ENCODE measurements at regions not wholly inside any gene's neighbourhood (a gene's known extent, or its start where the extent isn't known, plus 50 kb on each side); places are given as distances from the start of the nearest gene placed in this dataset.

DNA sequence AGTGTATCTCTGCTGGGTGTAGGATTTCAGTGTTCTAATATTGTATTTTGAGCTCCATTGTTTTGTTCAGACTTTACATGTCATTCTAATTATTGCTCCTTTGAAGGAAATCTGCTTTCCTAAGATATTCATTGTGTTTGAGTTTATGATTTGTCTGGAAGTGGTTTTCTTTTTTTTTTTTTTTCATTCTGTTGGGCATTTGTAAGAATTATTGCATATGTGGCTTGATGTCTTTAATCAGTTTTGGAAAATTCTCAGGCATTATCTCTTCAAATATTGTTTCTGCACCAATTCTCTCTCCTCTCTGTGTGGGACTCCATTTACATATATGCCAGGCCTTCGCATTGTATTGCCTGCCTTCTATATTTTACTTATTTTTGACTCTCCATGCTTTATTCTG is 65.8 kb upstream of the RNU6-1 start:
- no peak for TF ChIP-seq POLR2AphosphoS5 (IDR thresholded peaks at IDR 0.05; ENCODE audit: low read depth, low read length)
- TF ChIP-seq, protein P1, sequence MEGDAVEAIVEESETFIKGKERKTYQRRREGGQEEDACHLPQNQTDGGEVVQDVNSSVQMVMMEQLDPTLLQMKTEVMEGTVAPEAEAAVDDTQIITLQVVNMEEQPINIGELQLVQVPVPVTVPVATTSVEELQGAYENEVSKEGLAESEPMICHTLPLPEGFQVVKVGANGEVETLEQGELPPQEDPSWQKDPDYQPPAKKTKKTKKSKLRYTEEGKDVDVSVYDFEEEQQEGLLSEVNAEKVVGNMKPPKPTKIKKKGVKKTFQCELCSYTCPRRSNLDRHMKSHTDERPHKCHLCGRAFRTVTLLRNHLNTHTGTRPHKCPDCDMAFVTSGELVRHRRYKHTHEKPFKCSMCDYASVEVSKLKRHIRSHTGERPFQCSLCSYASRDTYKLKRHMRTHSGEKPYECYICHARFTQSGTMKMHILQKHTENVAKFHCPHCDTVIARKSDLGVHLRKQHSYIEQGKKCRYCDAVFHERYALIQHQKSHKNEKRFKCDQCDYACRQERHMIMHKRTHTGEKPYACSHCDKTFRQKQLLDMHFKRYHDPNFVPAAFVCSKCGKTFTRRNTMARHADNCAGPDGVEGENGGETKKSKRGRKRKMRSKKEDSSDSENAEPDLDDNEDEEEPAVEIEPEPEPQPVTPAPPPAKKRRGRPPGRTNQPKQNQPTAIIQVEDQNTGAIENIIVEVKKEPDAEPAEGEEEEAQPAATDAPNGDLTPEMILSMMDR (IDR thresholded peaks at IDR 0.05), result no peak

All from Panc1 (cell line).